Coronary artery (tissue), 2 donors: ENCODE measurements at regions not wholly inside any gene's neighbourhood (a gene's known extent, or its start where the extent isn't known, plus 50 kb on each side); places are given as distances from the start of the nearest gene placed in this dataset.
A peak's percentile ranks its signal among the peaks of the same experiment; 100 is the strongest.

Experiments
- DNase-seq: peaks from one replicate; pipeline ENCODE4 v3.0.0-alpha.2; 2017; ENCODE audit warnings: low spot score
- H3K27ac ChIP-seq, 2 donors: fragments of 200-600 bp; sonication (generic); one replicate each; pipeline ENCODE4 v1.5.1; 2016 to 2019
- H3K4me3 ChIP-seq: fragments of 200-600 bp; sonication (generic); 2 replicates; pipeline ENCODE4 v1.5.1; 2016; ENCODE audit warnings: mild to moderate bottlenecking, moderate library complexity
- CTCF ChIP-seq: fragments of 200-600 bp; sonication (generic); IDR thresholded peaks from one replicate; pipeline ENCODE4 v1.5.1; 2019; ENCODE audit warnings: antibody characterized with exemption

DNA sequence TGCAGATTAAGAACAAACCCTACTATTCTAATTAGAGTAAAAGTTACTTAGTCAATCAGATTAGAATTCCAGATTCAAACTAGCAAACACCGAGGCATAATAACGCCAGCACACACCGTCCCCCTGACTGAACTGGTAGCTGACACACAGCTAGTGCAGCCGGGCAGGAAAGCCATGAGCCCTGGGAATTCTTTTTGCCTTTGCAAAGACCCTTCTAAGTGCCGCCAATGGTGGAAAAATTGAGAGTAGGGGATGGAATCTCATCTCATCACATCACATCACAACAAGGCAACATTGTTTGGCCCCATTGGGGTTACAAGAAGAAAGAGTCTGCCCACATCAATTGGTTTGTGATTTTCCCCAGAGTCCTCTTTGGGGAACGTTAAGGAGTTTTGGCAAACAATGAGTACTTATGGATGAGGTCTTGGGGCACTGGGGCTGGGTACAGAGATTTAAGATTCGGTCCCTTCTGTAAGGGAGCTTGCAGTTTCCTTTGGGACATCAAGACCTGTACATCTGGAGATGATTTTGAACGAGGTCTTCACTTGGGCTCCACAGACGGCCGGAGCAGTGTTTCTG lies 120.4 kb upstream of the MEF2A start:
- H3K27ac ChIP-seq, result no peak overlapping the region
- no peak for DNase-seq
- TF ChIP-seq CTCF, result no peak
- H3K4me3 ChIP-seq, result no peak overlapping the region

DNA sequence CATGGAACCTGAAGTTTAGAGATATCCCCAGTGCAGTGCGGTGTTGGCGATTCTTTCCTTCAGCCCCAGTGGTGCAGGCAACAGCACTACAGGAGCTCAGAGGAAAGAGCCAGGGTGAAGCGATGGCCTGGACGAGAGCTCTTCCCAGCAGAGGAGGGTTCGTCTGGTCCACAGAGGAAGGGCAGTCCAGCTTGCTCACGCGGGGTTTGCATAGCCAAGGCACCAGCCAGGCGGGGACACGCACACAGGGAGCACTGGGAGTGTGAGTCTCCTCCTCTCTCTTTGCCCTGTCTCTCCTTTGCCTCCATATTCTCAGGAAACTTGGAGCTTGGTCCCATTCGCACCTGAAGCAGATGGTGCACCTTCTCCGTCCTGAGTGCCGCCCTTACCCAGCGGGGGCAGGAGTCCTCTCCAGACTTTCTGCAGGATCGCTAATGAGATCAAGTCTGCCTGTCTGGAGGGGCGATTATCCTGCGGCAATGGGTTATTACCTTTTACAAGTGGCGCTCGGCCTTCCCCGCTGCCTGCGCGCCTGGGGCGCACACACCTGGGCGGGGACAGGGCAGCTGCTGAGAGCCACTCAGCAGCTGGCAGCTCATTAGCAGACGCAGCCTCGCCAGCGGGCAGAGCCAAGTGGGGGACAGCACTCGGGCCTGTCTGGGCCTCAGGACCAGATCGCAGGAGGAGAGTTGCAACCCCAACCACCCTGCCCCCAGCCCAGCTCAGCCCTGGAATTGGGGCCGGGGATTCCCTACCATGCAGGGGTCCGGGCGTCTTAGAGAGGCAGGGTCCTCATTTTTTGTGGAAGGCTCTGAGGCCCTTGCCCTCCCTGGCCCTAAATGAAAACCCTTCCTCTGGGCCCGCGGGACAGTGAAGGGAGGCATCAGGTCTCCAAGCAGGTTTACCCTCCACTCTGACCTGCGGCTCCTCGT lies 119.0 kb upstream of the MEF2A start:
- no peak for TF ChIP-seq CTCF
- peak; percentile 62 for DNase-seq
- no peak overlapping the region for H3K4me3 ChIP-seq
- H3K27ac ChIP-seq, result peak overlapping the region in 1 of 2 donors; percentile 75

GRCh38 chr15:99447497-99448371 lies 118.0 kb upstream of the MEF2A start:
- TF ChIP-seq CTCF, result no peak
- peak overlapping the region; percentile 50 to 75 for H3K27ac ChIP-seq
- peak; percentile 68 for DNase-seq
- H3K4me3 ChIP-seq, result no peak overlapping the region

DNA sequence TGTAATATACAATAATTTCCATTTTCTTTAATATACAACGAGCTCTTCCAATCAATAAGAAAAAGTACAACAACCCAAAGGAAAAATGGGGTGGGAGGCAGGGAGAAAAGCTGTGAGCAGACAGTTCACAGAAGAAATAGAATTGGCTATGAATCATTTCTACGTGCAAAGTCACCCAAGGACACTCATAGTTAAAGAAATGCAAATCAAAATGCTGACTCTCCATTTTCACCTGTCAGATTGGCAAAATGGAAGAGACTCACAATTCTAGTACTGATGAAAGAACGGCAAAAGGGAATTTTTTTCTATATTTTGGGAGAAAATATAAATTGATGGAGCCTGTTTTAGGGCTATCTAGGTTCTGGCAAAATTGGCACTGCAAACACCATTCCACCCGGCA lies 116.3 kb upstream of the MEF2A start:
- TF ChIP-seq CTCF, result no peak
- Histone ChIP-seq H3K27ac (no peak overlapping the region), H3K4me3 (no peak overlapping the region)
- DNase-seq, result no peak

GRCh38 chr15:99450896-99451358 lies 114.9 kb upstream of the MEF2A start:
- H3K4me3 ChIP-seq, result no peak overlapping the region
- TF ChIP-seq CTCF, result no peak
- H3K27ac ChIP-seq, result peak overlapping the region; percentile 27 to 99
- DNase-seq, result peak; percentile 78

GRCh38 chr15:99451484-99451883 lies 114.3 kb upstream of the MEF2A start:
- no peak for DNase-seq
- H3K27ac ChIP-seq, result peak overlapping the region in 1 of 2 donors; percentile 99
- H3K4me3 ChIP-seq, result no peak overlapping the region
- no peak for TF ChIP-seq CTCF
